ENCODE measurements at regions not wholly inside any gene's neighbourhood (a gene's known extent, or its start where the extent isn't known, plus 50 kb on each side); places are given as distances from the start of the nearest gene placed in this dataset.
A peak's percentile ranks its signal among the peaks of the same experiment; 100 is the strongest.

DNA sequence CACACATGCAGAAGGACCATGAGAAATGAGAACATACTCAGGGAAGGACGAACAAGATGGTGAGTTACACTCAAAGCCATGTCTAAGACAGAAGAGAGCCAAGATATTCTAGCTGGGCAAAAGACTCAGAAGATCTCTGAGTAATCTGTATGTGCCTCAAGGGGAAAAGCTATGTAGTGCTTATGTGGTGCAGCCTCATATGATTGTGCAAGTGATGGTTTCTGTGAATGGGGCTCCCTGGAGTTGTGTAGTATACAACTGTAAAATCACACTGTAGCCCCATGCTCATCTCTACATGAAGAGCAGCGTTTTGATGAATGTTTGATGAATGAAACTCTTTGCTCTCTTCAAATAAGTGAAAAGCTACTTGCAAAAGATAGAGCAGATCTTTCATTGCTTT, 57.5 kb downstream of the OSR1 start:
- DNase-seq (ENCODE audit: low spot score): no peak

GRCh38 chr2:19299522-19299921, 58.9 kb downstream of the OSR1 start:
- no peak for DNase-seq (ENCODE audit: low spot score)

DNA sequence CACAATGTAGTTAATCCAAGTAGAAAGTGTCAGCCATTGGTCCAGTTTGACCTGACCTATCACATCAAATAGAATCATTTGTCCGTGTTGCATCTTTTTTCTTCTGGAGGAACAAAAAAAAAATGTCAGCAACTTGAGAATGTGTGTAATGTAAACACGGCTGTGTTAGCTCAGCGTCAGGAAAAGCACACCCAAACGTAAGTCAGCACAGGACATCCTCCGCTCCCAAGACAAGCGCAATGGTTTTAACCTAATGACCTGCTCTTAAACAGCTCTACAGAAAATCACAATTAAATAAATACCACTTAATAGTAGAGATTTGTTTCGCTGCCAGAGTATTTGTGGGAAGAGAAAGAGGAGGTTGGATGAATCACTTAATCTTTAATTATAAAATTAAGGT, 59.4 kb downstream of the OSR1 start:
- DNase-seq (ENCODE audit: low spot score): no peak

- no peak for DNase-seq (ENCODE audit: low spot score)
Observed at GRCh38 chr2:19297716-19298115, 60.7 kb downstream of the OSR1 start.

- DNase-seq (ENCODE audit: low spot score): no peak
Observed at GRCh38 chr2:19295998-19296502, 62.4 kb downstream of the OSR1 start.

- DNase-seq (ENCODE audit: low spot score): no peak
Observed at GRCh38 chr2:19292007-19292406, 66.4 kb downstream of the OSR1 start.

DNA sequence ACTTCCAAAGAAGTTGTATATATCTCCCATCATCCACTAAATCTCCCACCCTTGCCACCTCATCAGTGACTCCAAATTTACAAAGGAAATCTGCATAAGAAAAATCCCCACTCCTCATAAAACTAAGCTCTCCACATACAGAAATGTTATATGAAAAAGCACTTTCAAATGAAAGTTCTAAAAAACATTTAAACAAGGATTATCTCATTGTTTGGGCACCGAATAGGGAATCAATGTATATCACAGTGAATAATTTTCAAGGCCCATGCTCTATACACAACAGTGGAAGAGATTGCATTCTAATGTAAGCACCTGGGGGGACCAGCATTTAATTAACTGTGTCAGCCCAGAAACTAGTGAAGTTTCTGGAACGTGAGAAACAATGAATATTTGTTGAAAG, 70.1 kb downstream of the OSR1 start:
- DNase-seq (ENCODE audit: low spot score): no peak

GRCh38 chr2:19287324-19287723, 71.1 kb downstream of the OSR1 start:
- DNase-seq (ENCODE audit: low spot score): no peak

DNA sequence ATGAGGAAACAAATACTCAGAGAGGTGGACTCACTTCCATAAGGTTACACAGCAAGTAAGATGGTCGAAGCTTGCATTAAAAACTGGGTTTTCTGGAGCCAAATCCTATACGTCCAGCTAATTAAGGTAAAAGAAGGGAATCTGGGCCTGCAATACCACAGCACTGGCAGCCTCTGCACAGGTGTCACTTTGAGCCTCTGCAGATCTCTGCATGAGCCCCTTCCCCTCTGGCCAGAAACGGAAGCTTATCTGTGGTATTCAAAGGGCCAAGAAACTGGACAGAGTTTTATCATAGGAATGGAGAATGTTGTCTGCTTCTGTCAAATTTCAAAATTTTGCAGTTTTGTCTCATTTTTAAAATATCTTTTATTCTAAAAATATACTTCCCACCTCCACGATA, 76.1 kb downstream of the OSR1 start:
- no peak for DNase-seq (ENCODE audit: low spot score)

DNA sequence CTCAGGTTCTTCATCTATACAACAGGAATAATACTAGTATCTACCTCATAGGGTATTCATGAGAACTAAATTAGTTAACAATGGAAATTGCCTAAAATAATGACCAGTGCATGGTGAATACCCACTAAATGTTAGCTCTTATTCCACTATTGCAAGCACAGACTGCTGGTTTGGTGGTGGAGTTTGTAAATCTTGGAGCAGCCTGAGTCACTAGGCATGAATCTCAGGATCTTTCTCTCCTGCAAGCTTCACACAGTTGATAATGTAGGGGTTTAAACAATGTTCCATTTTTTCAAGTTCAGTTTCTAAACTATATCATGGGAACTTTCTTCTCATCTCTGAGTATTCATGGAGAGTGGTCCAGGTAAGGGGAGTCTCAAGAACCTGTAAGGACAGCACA, 84.0 kb downstream of the OSR1 start:
- DNase-seq (ENCODE audit: low spot score): no peak

DNA sequence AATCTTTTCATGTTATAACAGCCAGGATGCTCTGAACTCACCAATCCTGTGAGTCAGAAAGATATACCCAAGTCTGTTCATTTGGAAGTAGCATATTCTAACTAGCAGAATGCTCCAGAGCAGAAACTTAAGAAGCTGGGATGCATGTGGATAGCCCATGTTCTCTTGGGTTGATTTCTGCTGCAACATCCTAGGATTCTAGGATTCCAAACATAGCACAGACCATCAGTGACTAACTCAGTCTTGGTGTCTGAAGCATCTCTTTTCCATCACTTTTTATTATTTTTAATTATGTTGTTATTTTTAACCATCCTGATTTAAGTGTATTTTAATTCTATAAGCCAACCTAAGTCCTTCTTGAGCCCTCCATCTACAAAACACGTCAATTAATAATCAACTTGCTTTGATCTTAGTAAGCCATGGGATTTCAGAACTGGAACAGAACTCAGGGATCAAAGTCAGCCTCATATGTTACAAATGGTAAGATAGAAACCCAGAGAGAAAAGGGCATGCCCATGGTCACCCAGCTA, 85.4 kb downstream of the OSR1 start:
- DNase-seq (ENCODE audit: low spot score): no peak

DNA sequence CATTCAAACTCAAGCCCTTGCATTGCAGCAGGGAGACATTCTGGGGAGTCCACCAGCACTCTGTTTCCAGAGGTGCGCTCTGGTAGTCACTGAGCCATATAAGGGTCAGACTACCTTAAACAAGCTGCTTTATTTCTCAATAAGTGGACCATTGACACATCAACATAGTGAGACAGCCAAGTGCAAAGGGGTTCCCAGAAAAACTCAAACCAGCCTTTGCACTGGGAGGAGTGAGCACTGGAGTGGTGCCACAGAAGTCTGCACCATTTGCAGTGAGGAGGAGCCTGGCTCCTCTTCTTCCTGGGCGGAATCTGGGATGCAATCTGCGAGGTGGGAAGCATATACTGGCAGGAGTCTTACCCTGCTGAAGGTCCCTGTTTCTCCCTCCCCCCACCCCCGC, 86.4 kb downstream of the OSR1 start:
- no peak for DNase-seq (ENCODE audit: low spot score)

DNA sequence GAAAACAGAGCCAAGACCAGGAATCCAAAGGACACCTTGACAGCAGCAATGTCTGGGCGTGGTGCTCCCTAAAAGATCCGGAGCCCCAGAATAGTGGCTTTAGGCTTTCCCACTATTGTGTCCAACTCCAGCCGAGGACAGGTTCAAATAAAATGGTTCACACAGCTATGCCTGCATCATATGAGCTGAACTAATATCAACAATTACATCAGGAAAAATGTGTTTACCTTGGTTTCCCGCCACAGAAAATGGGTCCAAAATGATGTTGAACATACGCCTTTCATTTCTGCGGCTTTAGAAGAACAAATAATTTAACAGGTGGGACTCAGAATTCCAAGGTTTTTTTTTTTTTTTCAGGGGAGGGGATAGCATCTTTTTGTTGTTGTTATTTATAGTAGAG, 93.6 kb downstream of the OSR1 start:
- no peak for DNase-seq (ENCODE audit: low spot score)

DNA sequence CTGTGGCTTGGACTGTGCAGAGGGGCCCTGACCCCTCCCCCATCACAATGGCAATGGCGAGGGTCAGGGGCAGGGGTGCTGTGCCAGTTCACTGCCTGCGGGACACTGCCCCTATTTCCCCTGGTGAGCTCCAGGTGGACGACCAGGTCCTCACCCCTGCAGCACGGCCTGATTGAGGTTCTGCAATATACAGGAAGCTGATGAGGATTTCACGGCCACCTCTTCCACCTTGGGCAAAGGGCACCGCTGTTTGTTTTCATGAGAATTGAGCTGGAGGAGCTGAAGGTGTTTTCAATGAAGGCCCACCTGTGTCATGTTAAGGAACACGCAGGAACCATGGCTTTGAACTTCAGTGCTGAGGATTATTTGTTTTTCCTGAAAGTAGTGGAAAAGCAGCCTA, 96.3 kb downstream of the OSR1 start:
- no peak for DNase-seq (ENCODE audit: low spot score)

DNA sequence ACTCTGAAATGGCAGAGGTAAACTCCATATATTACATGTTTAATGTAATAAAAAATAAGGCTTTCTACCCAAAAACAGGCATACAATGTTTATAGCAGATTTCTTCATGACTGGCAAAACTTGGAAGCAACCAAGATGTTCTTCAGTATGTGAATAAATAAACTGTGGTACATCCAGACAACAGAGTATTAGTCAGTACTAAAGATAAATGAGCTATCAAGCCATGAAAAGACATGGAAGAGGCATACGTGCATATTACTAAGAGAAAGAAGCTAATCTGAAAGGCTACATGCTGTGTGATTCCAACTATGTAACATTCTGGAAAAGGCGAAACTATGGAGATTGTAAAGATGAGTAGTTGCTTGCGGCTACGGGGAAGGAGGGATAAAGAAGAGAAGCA, 97.4 kb downstream of the OSR1 start:
- DNase-seq (ENCODE audit: low spot score): no peak

- DNase-seq (ENCODE audit: low spot score): peak; percentile 43
Observed at GRCh38 chr2:19256121-19256601, 102.3 kb downstream of the OSR1 start.

DNA sequence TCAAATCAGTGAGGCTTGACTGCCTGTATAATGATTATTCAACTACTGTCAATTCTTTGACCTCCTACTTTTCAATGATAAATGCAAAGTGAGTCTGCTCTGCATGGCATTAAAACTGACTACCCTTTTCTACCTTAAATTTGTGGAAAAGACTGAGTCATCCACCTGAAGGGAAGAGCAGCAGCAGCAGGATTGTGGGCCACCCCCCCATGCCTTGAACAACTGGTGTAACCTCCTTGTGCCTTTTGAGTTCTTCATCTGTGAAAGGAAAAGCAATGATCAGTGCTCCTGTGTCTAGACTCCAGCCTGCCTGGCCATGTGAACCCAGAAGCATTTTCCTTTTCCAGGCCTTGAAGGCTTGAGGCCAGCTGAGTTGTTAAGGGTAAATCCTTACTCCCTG, 102.9 kb downstream of the OSR1 start:
- DNase-seq (ENCODE audit: low spot score): no peak

DNA sequence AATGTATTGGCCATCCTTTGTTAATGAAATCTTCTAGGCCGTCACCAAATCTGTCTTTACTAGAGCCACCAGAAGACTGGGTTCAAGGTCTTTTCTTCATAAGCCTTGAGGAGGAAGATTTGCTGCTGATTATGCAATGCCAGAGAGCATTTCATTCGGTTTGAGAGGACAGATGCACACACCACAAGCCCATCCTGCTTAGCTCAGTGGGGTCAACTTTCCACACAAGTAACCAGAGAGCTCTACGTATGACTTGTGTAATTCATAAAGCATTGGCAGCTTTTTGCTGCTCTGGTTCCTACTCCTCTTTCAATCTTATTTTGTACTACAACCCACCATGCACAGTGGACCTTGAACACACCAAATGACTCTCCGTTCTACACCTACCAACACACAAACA, 106.9 kb downstream of the OSR1 start:
- DNase-seq (ENCODE audit: low spot score): no peak

DNA sequence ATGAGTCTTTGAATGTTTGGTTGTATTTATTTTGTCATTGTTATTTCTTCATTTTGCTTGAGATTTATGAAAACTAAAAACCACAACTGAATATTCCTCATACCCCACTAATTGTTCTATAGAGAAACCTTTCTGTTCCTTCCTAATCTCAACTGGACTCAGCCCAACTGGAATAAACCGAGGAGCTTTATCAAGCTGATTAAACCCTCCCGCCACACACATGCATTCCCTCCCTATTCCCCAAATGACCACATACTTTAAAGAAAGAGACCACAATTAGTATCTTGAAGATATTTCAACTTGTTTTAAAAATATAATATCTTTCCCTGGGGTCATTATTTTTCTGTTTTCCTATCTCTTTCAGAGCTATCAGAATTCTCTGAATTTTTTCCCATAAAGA, 107.5 kb downstream of the OSR1 start:
- DNase-seq (ENCODE audit: low spot score): no peak

DNA sequence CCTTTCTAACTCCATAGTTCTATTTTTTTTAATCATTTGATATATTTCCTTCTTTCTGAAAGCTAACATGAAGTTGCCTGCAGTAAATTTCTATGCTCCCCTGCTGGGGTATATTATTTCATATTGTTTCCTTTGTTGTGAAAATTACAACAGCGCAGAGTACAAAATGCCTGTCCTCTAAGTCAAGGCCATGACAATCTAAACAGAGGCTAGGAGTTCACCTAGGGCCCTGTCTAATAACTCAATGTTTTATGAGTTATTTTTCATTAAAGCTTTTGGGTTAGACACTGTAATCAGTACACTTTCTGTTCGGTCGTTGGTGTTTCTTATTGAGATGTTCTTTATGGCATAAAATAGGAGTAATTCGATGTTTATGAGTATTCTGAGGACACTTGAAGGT, 111.2 kb downstream of the OSR1 start:
- no peak for DNase-seq (ENCODE audit: low spot score)

GRCh38 chr2:19246496-19246895, 111.9 kb downstream of the OSR1 start:
- DNase-seq (ENCODE audit: low spot score): no peak

- no peak for DNase-seq (ENCODE audit: low spot score)
Observed at GRCh38 chr2:19244460-19245363, 113.7 kb downstream of the OSR1 start.

- DNase-seq (ENCODE audit: low spot score): no peak
Observed at GRCh38 chr2:19238440-19239060, 119.9 kb downstream of the OSR1 start.

Measured in A172 (cell line).